Astrocyte (in vitro differentiated cells and primary cell): ENCODE measurements at regions not wholly inside any gene's neighbourhood (a gene's known extent, or its start where the extent isn't known, plus 50 kb on each side); places are given as distances from the start of the nearest gene placed in this dataset.

Experiments
- CTCF ChIP-seq: IDR thresholded peaks from 2 replicates; pipeline ENCODE4 v1.5.1; 2011; ENCODE audit warnings: low read depth, mild to moderate bottlenecking, inconsistent platforms, low read length, moderate library complexity; ENCODE audit not compliant: insufficient read depth
- EZH2 ChIP-seq: IDR thresholded peaks from 2 replicates; pipeline ENCODE4 v1.6.1; 2012; ENCODE audit warnings: mild to moderate bottlenecking, low read length, inconsistent platforms; ENCODE audit not compliant: insufficient read depth

GRCh38 chr3:68025189-68025588, 370.8 kb upstream of the SUCLG2 start:
- TF ChIP-seq CTCF (no peak), EZH2 (no peak)
